Urothelium cell line (cell line): ENCODE measurements at regions not wholly inside any gene's neighbourhood (a gene's known extent, or its start where the extent isn't known, plus 50 kb on each side); places are given as distances from the start of the nearest gene placed in this dataset.
A peak's percentile ranks its signal among the peaks of the same experiment; 100 is the strongest.
"Not testable (repeated sequence)": the region's sequence is repeated elsewhere in the genome, so short reads cannot be mapped to it uniquely, and the experiment has no call there.

Experiments
- DNase-seq: peaks from one replicate; pipeline ENCODE4 v3.0.0; 2011; ENCODE audit warnings: low spot score, mixed read lengths
- FAIRE-seq: peaks from 2 replicates; lab custom pipeline; 2011; peaks lifted over from hg19 to GRCh38; lab: Jason Lieb, UNC

GRCh38 chr12:20150835-20151422 is 217.4 kb upstream of the PDE3A start:
- FAIRE-seq: no peak
- no peak for DNase-seq

- FAIRE-seq (no peak), DNase-seq (no peak)
Measured at GRCh38 chr12:20154052-20154451, 214.3 kb upstream of the PDE3A start.

DNA sequence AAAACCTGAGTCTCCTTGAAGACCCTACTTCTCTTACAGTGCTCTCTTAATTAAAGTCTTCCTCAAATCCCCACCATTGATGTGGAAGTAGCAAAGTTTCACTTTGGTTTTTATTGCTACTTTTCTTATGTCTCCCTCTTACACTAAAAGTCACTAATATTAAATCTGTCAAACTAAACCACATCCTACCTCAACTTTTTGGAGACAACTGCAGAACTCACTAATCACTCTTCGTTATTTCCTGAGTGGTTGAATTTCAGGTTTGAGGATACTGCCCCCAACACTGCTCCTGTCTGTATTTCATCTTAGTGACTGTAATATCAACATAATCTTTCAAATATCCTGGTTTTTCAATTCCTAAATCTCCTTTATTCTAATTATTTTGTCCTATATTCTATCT is 213.0 kb upstream of the PDE3A start:
- FAIRE-seq: no peak
- no peak for DNase-seq

- FAIRE-seq, DNase-seq: not testable (repeated sequence)
Measured at GRCh38 chr12:20160899-20161298, 207.4 kb upstream of the PDE3A start.

GRCh38 chr12:20174528-20175175 is 193.7 kb upstream of the PDE3A start:
- no peak for FAIRE-seq

DNA sequence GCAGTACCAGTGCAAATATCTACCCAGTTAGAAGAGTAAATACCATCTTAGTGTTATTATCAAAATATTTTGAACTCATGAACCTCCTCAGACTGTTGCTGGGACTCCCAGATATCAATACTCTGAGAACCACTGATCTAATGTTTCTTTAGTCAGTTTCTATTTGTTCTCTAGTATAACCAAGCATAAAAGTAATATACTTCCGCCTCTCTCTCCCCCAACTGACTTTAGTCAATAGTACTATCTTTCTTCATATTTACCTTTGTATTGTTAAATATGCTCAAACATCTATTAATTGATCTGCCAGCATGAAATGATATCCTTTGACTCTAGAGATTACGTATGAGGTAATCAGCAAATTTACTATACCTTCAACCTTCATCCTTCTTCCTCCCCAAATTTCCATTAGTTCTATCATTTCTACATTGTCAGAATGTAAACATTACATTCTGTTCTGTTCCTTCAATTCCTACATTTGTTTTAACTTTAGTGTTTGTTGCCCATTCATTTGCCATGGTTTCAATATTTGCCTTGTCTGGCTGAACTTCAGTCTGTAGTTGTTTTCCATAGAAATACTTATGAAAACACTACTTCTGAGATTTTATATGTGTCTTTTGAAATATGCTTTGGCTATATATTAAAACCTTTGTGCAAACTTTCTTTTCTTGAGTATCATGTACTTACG is 192.5 kb upstream of the PDE3A start:
- FAIRE-seq: no peak
- DNase-seq: no peak

More at GRCh38 chr12:20174528-20175175, 193.7 kb upstream of the PDE3A start:
- DNase-seq: no peak

DNA sequence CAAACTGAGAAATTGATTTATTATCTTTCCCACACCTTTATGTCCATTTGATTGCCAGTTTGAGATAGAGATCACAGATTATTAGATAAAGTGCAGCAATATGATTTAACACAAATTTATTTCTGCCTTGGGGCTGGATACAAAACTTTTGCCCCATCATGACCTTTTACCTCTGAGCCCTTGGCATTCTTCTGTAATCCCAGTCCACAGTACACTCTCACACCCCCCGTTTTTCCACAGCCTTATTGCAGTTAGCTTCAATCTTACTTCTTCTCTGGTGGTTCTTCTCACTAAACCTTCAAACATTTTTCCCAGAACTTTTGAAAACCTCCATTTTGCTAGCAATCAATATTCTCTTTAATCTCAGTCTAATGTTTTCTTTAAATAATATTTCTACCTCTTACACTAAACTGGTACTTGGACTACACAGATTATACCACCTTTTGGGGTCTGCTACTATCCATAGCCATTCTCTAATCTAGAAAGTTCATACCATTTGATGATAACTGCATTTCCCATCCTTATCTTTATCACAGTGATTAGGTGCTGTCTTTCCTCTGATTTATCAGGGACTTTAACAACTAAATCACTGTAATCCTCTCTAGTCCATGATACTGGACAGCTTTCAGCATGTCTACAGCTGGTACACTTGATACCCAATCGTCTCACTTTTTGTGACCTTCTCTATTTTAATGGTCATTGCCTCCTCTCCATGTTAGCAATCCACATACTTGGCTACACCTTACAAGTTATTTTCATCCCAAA is 186.7 kb upstream of the PDE3A start:
- no peak for DNase-seq
- FAIRE-seq: no peak

GRCh38 chr12:20183563-20183962 is 184.8 kb upstream of the PDE3A start:
- no peak for FAIRE-seq

DNA sequence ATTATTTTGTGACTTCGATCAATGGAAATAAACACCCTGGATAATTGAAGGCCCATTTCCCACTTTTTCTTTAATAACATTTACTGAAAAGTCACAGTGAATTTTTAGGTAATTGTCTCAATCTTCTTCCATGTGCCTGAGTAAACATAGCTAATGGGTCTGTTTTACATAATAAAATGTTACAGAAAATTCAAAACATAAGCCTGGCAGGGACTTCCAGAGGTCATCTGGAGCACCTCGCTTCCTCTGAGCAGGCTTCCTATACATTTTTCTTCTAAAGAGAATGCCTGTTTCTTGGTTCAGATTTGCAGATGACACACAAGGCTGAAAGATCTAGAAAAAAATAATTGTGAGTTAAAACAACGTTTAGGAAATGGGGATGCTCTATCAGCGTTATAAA is 183.8 kb upstream of the PDE3A start:
- DNase-seq (no peak), FAIRE-seq (no peak)

More at GRCh38 chr12:20183563-20183962, 184.8 kb upstream of the PDE3A start:
- no peak for DNase-seq

GRCh38 chr12:20187456-20187855 is 180.9 kb upstream of the PDE3A start:
- FAIRE-seq (no peak), DNase-seq (no peak)

GRCh38 chr12:20188930-20189653 is 179.2 kb upstream of the PDE3A start:
- DNase-seq: no peak
- FAIRE-seq: no peak

DNA sequence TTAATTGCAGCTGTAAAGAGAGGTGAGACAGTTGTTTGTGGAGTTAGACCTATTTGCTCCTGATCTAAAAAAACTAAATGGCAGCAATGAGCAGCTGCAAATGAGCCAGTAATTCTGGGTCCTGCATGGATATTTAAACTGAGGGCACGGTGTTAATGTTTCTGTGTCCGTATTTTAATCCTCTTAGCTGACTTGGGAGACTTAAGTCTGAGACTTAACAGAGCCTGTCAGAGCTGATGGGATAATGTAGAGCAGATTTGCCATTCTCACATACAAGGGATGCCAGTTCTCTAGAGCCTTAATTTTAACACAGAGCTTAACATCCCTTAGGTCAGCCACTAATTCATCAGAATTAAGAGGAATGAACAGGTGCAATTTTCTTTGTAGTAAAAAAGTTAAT is 178.6 kb upstream of the PDE3A start:
- no peak for DNase-seq

DNA sequence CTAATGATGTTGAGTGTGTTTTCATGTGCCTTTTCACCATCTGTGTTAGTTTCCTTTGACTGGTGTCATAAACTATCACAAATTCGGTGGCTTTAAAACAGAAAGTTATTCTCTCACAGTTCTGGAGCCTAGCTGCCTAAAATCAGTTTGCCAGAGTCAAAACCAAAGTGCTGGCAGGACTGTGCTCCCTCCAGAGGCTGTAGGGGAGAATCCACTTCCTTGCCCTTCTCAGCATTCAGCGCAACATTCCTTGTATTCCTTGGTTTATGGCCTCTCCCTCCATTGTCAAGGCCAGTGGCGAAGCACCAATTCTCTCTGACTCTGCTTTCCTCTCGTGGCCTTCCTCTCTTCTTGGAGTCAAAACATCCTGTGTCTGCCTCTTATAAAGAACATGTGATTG is 174.2 kb upstream of the PDE3A start:
- FAIRE-seq: no peak
- peak; percentile 13 for DNase-seq

More for the DNA sequence above, 178.6 kb upstream of the PDE3A start:
- FAIRE-seq: no peak

DNA sequence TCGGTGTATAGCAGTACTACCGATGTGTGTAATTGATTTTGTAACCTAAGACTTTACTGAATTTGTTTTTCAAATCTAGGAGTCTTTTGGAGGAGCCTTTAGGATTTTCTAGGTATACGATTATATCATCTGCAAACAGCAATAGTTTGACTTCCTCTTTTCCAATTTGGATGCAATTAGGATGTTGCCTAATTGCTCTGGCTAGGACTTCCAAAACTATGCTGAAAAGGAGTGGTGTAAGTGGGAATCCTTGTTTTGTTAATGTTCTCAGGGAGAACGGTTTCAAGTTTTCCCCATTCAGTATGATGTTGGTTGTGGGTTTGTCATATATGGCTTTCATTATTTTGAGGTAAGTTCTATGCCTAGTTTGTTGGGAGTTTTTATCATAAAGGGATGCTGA is 171.6 kb upstream of the PDE3A start:
- FAIRE-seq: no peak
- no peak for DNase-seq

DNA sequence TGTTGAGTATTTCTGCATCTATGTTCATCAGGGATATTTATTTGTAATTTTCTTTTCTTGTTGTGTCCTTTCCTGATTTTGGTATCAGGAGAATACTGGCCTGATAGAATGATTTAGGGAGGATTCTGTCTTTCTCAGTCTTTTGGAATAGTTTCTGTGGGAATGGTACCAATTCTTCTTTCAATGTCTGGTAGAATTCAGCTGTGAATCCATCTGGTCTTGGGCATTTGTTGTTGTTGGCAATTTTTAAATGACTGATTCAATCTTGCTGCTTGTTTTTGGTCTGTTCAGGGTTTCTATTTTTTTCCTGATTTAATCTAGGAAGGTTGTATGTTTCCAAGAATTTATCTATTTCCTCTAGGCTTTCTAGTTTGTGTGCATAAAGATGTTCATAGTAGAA is 170.9 kb upstream of the PDE3A start:
- no peak for FAIRE-seq
- DNase-seq: no peak

GRCh38 chr12:20199780-20200179 is 168.6 kb upstream of the PDE3A start:
- FAIRE-seq: no peak
- DNase-seq: no peak

DNA sequence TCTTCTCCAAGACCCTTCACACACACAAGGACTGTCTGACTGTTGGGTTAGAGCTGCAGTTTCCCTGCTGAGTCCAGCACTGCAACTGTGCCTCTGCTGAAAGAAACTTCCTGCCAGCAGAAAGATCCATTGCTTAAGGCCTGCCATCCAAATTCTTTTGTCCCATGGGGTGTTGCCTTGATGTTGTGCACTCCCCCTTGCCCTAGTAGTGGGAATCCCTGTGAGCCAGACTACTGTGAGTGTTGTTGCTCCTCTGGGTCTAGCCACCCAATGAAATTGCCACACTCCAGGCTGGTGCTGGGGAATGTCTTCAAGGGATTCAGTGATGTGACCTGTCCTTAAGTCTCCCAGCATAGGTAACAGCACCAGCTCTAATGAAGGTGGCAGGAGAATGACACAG is 166.6 kb upstream of the PDE3A start:
- no peak for DNase-seq
- no peak for FAIRE-seq

GRCh38 chr12:20205854-20206253 is 162.5 kb upstream of the PDE3A start:
- DNase-seq: no peak
- FAIRE-seq: no peak

GRCh38 chr12:20206410-20206809 is 161.9 kb upstream of the PDE3A start:
- FAIRE-seq (no peak), DNase-seq (no peak)

- no peak for DNase-seq
- FAIRE-seq: no peak
Measured at GRCh38 chr12:20210621-20211215, 157.6 kb upstream of the PDE3A start.
